Thoracic aorta (tissue), 2 donors: ENCODE measurements at regions not wholly inside any gene's neighbourhood (a gene's known extent, or its start where the extent isn't known, plus 50 kb on each side); places are given as distances from the start of the nearest gene placed in this dataset.

ENCODE experiments used
- ATAC-seq: fragments of 150-250 bp; one replicate; pipeline ENCODE4 v1.8.0; 2017; ENCODE audit warnings: low read depth; ENCODE audit not compliant: insufficient number of reproducible peaks, low FRiP score
- DNase-seq: peaks from one replicate; pipeline ENCODE4 v3.0.0-alpha.2; 2020; ENCODE audit warnings: low spot score
- H3K27ac ChIP-seq, 2 donors: fragments of 200-600 bp; sonication (generic); 1 replicate in 1 of 2; 2 replicates in 1 of 2; pipeline ENCODE4 v1.5.1; 2016; ENCODE audit warnings: mild to moderate bottlenecking in 2 of 2, moderate library complexity in 2 of 2
- H3K27me3 ChIP-seq: fragments of 200-600 bp; sonication (generic); replicated peaks from 2 replicates; pipeline ENCODE4 v1.6.0; 2016; ENCODE audit warnings: mild to moderate bottlenecking; ENCODE audit not compliant: insufficient read depth
- H3K36me3 ChIP-seq: fragments of 200-600 bp; sonication (generic); one replicate; pipeline ENCODE4 v1.5.1; 2016
- H3K4me1 ChIP-seq, 2 donors: fragments of 200-600 bp; sonication (generic); 1 replicate in 1 of 2; 2 replicates in 1 of 2; pipeline versions ENCODE4 v1.5.1 to v1.6.0; 2016; ENCODE audit warnings: low read depth in 2 of 2, mild to moderate bottlenecking in 1 of 2; ENCODE audit not compliant: control insufficient read depth in 1 of 2
- H3K4me3 ChIP-seq: fragments of 200-600 bp; sonication (generic); 2 replicates; pipeline ENCODE4 v1.5.1; 2016; ENCODE audit warnings: mild to moderate bottlenecking
- H3K9me3 ChIP-seq: fragments of 200-600 bp; sonication (generic); 2 replicates; pipeline ENCODE4 v1.5.1; 2016
- TF ChIP-seq, protein P1 (sequence below): fragments of 200-600 bp; sonication (generic); IDR thresholded peaks from one replicate; pipeline ENCODE4 v1.5.1; 2019; ENCODE audit warnings: antibody characterized with exemption

DNA sequence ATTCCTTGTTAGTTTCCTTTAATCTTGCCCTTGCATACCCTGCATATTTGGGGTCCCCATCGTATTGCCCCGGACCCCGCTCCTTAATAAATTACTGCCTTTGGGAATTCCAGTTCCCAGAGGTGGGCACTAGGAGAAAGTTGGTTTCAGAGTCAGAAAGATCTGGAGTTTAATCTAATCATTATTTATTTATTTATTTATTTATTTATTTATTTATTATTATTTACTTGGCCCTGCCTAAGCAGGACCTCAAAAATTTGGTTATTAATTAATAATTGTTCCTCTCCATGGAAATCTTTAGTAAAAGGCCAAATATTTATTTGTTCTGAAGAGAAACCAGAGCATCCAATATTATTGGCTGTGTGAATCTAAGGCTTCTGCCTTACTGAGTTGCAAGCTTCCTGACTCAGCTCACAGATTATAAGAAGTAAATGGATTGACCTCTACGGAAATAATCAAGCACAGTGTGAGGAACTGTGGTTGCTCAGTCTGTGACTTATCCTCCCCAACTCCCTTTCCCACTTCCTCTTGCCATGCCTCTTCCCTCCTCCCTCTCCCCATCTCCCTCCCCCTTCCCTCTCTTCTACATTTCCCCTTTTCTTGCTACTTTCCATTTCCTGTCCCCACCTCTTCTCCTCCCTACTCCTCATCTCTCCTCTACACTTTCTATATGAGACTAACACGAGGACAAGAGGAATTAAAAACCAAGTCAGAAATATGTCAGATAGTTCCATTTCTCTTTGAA is 61.5 kb upstream of the AP1S2 start:
- ATAC-seq, result no peak

DNA sequence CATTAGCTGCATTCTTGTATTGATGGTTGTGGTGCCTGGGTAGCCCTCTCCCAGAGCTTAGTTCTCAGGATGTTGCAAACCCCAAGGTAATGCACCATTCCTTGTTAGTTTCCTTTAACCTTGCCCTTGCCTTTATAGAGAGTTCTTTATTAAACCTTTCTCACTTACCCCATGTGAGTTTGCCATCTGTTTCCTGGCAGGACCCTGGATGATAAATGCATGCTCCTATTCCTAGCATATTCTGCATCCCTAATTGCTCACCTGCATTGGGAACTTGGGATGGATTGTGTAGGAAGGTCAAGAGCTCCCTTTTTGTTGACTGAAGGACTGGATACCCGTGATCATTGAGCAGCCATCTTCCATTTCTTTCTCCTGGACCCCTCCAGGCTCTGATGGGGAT is 59.9 kb upstream of the AP1S2 start:
- no peaks in the 10 kb centered on the region for H3K36me3 ChIP-seq
- H3K27ac ChIP-seq, result no peak overlapping the region
- no peaks in the 10 kb centered on the region for H3K27me3 ChIP-seq
- DNase-seq (no peak), ATAC-seq (no peak)
- H3K9me3 ChIP-seq, result no peaks in the 10 kb centered on the region
- TF ChIP-seq, protein P1, sequence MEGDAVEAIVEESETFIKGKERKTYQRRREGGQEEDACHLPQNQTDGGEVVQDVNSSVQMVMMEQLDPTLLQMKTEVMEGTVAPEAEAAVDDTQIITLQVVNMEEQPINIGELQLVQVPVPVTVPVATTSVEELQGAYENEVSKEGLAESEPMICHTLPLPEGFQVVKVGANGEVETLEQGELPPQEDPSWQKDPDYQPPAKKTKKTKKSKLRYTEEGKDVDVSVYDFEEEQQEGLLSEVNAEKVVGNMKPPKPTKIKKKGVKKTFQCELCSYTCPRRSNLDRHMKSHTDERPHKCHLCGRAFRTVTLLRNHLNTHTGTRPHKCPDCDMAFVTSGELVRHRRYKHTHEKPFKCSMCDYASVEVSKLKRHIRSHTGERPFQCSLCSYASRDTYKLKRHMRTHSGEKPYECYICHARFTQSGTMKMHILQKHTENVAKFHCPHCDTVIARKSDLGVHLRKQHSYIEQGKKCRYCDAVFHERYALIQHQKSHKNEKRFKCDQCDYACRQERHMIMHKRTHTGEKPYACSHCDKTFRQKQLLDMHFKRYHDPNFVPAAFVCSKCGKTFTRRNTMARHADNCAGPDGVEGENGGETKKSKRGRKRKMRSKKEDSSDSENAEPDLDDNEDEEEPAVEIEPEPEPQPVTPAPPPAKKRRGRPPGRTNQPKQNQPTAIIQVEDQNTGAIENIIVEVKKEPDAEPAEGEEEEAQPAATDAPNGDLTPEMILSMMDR, result no peak
- no peaks in the 10 kb centered on the region for H3K4me1 ChIP-seq
- H3K4me3 ChIP-seq, result no peak overlapping the region

More for the DNA sequence above, 61.5 kb upstream of the AP1S2 start:
- no peaks in the 10 kb centered on the region for H3K9me3 ChIP-seq
- no peak overlapping the region for H3K4me3 ChIP-seq
- DNase-seq, result no peak
- no peak overlapping the region for H3K27ac ChIP-seq
- H3K36me3 ChIP-seq, result no peaks in the 10 kb centered on the region
- H3K27me3 ChIP-seq, result no peaks in the 10 kb centered on the region
- TF ChIP-seq, protein P1, result no peak
- H3K4me1 ChIP-seq, result no peaks in the 10 kb centered on the region

DNA sequence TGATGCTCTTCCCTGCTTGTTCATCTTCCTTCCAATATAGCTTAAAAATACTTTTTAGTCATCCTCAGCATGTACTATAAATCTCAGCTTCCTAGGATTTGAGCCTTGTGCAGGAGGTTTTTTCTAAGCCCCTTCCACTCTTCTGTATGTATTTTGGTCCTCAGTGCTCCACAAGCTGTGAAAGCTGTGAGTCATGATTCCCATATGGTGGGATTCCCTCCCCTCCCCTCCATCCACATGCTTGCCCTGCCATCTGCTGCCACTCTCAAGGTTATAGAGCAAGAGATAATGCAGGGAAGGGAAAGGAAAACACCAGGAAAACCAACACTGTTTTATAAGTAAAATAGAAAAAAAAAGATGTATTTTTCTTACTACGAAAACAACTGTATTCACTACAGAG is 58.5 kb upstream of the AP1S2 start:
- Histone ChIP-seq H3K36me3 (no peaks in the 10 kb centered on the region), H3K27ac (no peak overlapping the region), H3K4me1 (no peaks in the 10 kb centered on the region), H3K27me3 (no peaks in the 10 kb centered on the region), H3K4me3 (no peak overlapping the region), H3K9me3 (no peaks in the 10 kb centered on the region)
- no peak for DNase-seq
- no peak for ATAC-seq
- TF ChIP-seq, protein P1, result no peak

DNA sequence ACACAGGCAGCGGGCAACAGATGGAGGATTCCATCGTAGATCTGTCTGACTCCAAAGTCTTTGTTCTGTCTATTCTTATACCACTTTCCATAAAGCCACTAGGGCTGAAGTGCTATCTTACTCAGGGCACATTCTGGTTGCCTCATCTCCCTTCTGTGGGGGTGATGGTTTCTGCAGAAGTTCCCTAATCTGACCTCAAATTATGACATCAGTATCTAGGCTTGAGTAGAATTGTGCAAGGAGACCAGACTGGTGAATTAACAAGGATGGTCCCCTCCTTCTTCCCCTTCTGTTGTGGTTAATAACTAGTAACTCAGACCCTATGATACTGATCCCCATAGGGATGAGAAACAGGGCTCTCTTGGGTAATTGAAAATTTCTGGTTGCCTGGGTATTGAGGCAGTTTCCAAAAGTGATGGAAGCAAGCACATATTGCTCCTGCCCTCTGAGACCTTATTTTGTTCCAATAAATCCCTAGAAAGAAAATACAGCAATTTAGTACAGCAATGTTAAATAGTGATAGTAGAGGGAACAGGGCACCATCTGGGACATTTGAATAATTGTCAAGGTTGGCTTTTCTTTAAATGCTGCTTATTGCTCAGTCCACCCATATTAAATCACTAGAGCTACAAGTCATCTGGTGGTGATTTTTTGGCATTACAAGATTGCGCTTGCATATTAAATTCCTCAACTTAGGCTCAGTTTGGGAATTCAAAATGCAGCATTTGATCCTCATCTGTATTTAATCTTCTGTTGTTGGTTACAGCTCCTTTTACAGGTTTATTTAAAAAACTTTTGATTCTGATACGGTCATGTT is 57.3 kb upstream of the AP1S2 start:
- no peaks in the 10 kb centered on the region for H3K36me3 ChIP-seq
- no peak overlapping the region for H3K4me3 ChIP-seq
- H3K27ac ChIP-seq, result no peak overlapping the region
- DNase-seq (no peak), ATAC-seq (no peak)
- H3K9me3 ChIP-seq, result no peaks in the 10 kb centered on the region
- H3K4me1 ChIP-seq, result no peaks in the 10 kb centered on the region
- TF ChIP-seq, protein P1, result no peak
- no peaks in the 10 kb centered on the region for H3K27me3 ChIP-seq

DNA sequence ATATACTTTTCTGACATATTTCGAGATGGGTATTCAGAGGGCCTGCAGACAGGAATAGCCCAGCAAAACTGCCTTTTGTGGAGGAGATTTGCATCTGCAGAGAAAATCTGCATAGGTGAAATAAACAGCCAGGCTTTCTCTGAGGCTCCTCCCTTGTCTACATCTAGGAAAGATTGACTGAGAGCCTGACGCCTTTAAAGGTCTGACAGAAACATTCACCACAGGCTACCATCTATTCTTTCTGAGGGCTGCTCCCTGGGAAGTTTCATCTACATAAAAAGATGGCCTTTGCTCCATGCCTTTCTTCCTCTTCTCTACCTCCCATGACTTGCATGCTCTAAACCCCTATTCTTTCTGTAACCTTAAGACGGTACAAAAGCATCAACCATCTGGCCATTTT is 55.0 kb upstream of the AP1S2 start:
- no peak for ATAC-seq
- H3K27ac ChIP-seq, result no peak overlapping the region
- H3K9me3 ChIP-seq, result no peaks in the 10 kb centered on the region
- no peaks in the 10 kb centered on the region for H3K4me1 ChIP-seq
- TF ChIP-seq, protein P1, result no peak
- H3K36me3 ChIP-seq, result no peaks in the 10 kb centered on the region
- no peaks in the 10 kb centered on the region for H3K27me3 ChIP-seq
- DNase-seq, result no peak
- no peak overlapping the region for H3K4me3 ChIP-seq
